ENCODE measurements at regions not wholly inside any gene's neighbourhood (a gene's known extent, or its start where the extent isn't known, plus 50 kb on each side); places are given as distances from the start of the nearest gene placed in this dataset.

GRCh38 chr6:9224539-9224938 lies 789.2 kb upstream of the SLC35B3 start:
- TF ChIP-seq GATA2 (IDR thresholded peaks at IDR 0.05; ENCODE audit: low read depth, low read length) = no peak
- TF ChIP-seq GATA3 (IDR thresholded peaks at IDR 0.05; ENCODE audit: low read depth, low read length) = no peak

Measured in SH-SY5Y (cell line).